Mesenchymal stem cell (in vitro differentiated cells and primary cell): ENCODE measurements at regions not wholly inside any gene's neighbourhood (a gene's known extent, or its start where the extent isn't known, plus 50 kb on each side); places are given as distances from the start of the nearest gene placed in this dataset.

Experiments
- DNase-seq: peaks from one replicate; pipeline ENCODE4 v3.0.0-alpha.2; 2013
- H2AFZ ChIP-seq: one replicate; pipeline ENCODE4 v1.6.1; 2013; ENCODE audit warnings: low read depth, mild to moderate bottlenecking, control low read depth, inconsistent platforms, low read length, moderate library complexity
- H2AK5ac ChIP-seq: 2 replicates; pipeline ENCODE4 v1.6.1; 2013; ENCODE audit warnings: low read length, moderate library complexity, mild to moderate bottlenecking, inconsistent platforms; ENCODE audit not compliant: severe bottlenecking
- H2BK120ac ChIP-seq: one replicate; pipeline ENCODE4 v1.6.1; 2013; ENCODE audit warnings: low read depth, mild to moderate bottlenecking, inconsistent platforms, low read length, moderate library complexity
- H2BK12ac ChIP-seq, 2 experiments: one replicate each; pipeline ENCODE4 v1.6.1; 2013; ENCODE audit warnings: inconsistent platforms in 2 of 2, low read length in 2 of 2, mild to moderate bottlenecking in 2 of 2, moderate library complexity in 2 of 2, control low read depth in 1 of 2
- H2BK15ac ChIP-seq: one replicate; pipeline ENCODE4 v1.6.1; 2013; ENCODE audit warnings: mild to moderate bottlenecking, low read depth, inconsistent platforms; ENCODE audit not compliant: poor library complexity, severe bottlenecking
- H2BK5ac ChIP-seq: 2 replicates; pipeline ENCODE4 v1.6.1; 2013; ENCODE audit warnings: low read depth, mild to moderate bottlenecking, low read length, control low read depth, inconsistent platforms; ENCODE audit not compliant: poor library complexity, severe bottlenecking
- H3K14ac ChIP-seq, 2 experiments: one replicate each; pipeline ENCODE4 v1.6.1; 2013; ENCODE audit warnings: inconsistent platforms in 2 of 2, low read length in 2 of 2, control low read depth in 1 of 2, mild to moderate bottlenecking in 1 of 2, moderate library complexity in 1 of 2
- H3K18ac ChIP-seq, 2 experiments: one replicate each; pipeline ENCODE4 v1.6.1; 2013; ENCODE audit warnings: inconsistent platforms in 2 of 2, low read length in 2 of 2, control low read depth in 1 of 2, low read depth in 1 of 2, mild to moderate bottlenecking in 1 of 2
- H3K23ac ChIP-seq, 2 experiments: one replicate each; pipeline ENCODE4 v1.6.1; 2013; ENCODE audit warnings: inconsistent platforms in 2 of 2, low read length in 2 of 2, mild to moderate bottlenecking in 2 of 2, moderate library complexity in 2 of 2, control low read depth in 1 of 2
- H3K27ac ChIP-seq: 2 replicates; pipeline ENCODE4 v1.5.1; 2013; ENCODE audit warnings: mild to moderate bottlenecking, moderate library complexity, low read length, control low read depth, inconsistent platforms; ENCODE audit not compliant: poor library complexity, severe bottlenecking
- H3K27me3 ChIP-seq, 2 experiments: 2 replicates each; pipeline versions ENCODE4 v1.6.1 to v1.7.0; 2013; ENCODE audit warnings: low read length in 2 of 2, mild to moderate bottlenecking in 2 of 2, moderate library complexity in 2 of 2, control low read depth in 1 of 2, inconsistent platforms in 1 of 2; ENCODE audit not compliant: control insufficient read depth in 1 of 2, insufficient read depth in 1 of 2
- H3K36me3 ChIP-seq, 2 experiments: 2 replicates each; pipeline versions ENCODE4 v1.6.1 to v1.7.0; 2013; ENCODE audit warnings: low read length in 2 of 2, control low read depth in 1 of 2, inconsistent platforms in 1 of 2, low read depth in 1 of 2, mild to moderate bottlenecking in 1 of 2; ENCODE audit not compliant: insufficient read depth in 2 of 2, control insufficient read depth in 1 of 2
- H3K4ac ChIP-seq, 2 experiments: one replicate each; pipeline ENCODE4 v1.6.1; 2013; ENCODE audit warnings: inconsistent platforms in 2 of 2, low read length in 2 of 2, mild to moderate bottlenecking in 2 of 2, moderate library complexity in 2 of 2, control low read depth in 1 of 2, low read depth in 1 of 2
- H3K4me1 ChIP-seq: 2 replicates; pipeline ENCODE4 v1.6.1; 2013; ENCODE audit warnings: low read depth, low read length, control low read depth; ENCODE audit not compliant: control insufficient read depth, insufficient read depth
- H3K4me2 ChIP-seq: 2 replicates; pipeline ENCODE4 v1.6.1; 2013; ENCODE audit warnings: low read length, mild to moderate bottlenecking, inconsistent platforms; ENCODE audit not compliant: poor library complexity, severe bottlenecking
- H3K4me3 ChIP-seq, 2 experiments: 2 replicates each; pipeline versions ENCODE4 v1.5.1 to v1.7.0; 2013; ENCODE audit warnings: low read length in 2 of 2, mild to moderate bottlenecking in 2 of 2, control low read depth in 1 of 2, low read depth in 1 of 2; ENCODE audit not compliant: insufficient read depth in 1 of 2
- H3K79me1 ChIP-seq: replicated peaks from 2 replicates; pipeline ENCODE4 v1.6.1; 2013; ENCODE audit warnings: mild to moderate bottlenecking, control low read depth, low read length, inconsistent platforms; ENCODE audit not compliant: poor library complexity, severe bottlenecking
- H3K9ac ChIP-seq: 2 replicates; pipeline ENCODE4 v1.7.0; 2013; ENCODE audit warnings: mild to moderate bottlenecking, low read length, moderate library complexity
- H3K9me3 ChIP-seq: 2 replicates; pipeline ENCODE4 v1.7.0; 2013; ENCODE audit warnings: mild to moderate bottlenecking, low read length; ENCODE audit not compliant: control insufficient read depth
- H4K8ac ChIP-seq: one replicate; pipeline ENCODE4 v1.6.1; 2013; ENCODE audit warnings: inconsistent platforms, mild to moderate bottlenecking, low read length, moderate library complexity
- H4K91ac ChIP-seq: one replicate; pipeline ENCODE4 v1.6.1; 2013; ENCODE audit warnings: mild to moderate bottlenecking, low read length, inconsistent platforms
- WGBS: methylation state at CpG from one replicate; pipeline ENCODE4 v1.1.7; 2013; ENCODE audit warnings: mixed read lengths; 5-methylcytosine and 5-hydroxymethylcytosine counted together

GRCh38 chr20:56760610-56761009 lies 131.5 kb downstream of the TFAP2C start:
- no peak for DNase-seq

GRCh38 chr20:56761393-56761792 lies 132.3 kb downstream of the TFAP2C start:
- H4K8ac ChIP-seq, result no peak overlapping the region
- no peak overlapping the region for H3K4me3 ChIP-seq
- no peak overlapping the region for H4K91ac ChIP-seq
- WGBS, result 86% methylated on average over 2 of the region's 2 CpGs
- no peak overlapping the region for H3K27ac ChIP-seq
- H2AFZ ChIP-seq, result no peak overlapping the region
- no peak overlapping the region for H3K4ac ChIP-seq
- no peak overlapping the region for H3K23ac ChIP-seq
- H3K14ac ChIP-seq, result no peak overlapping the region
- H3K27me3 ChIP-seq, result peaks cover 0 to 26% of the 10 kb centered on the region in 2 experiments
- no peaks in the 10 kb centered on the region for H3K9me3 ChIP-seq
- DNase-seq, result no peak
- no peak overlapping the region for H2BK12ac ChIP-seq
- H2AK5ac ChIP-seq, result no peak overlapping the region
- H2BK5ac ChIP-seq, result no peak overlapping the region
- no peak overlapping the region for H2BK120ac ChIP-seq
- no peak overlapping the region for H3K18ac ChIP-seq
- no peak overlapping the region for H2BK15ac ChIP-seq
- no peak overlapping the region for H3K9ac ChIP-seq
- H3K4me1 ChIP-seq, result no peaks in the 10 kb centered on the region
- no peaks in the 10 kb centered on the region for H3K36me3 ChIP-seq
- no peak overlapping the region for H3K4me2 ChIP-seq
- H3K79me1 ChIP-seq, result no peaks in the 10 kb centered on the region

More at GRCh38 chr20:56760610-56761009, 131.5 kb downstream of the TFAP2C start:
- WGBS, result 91% methylated on average over 5 of the region's 6 CpGs
- Histone ChIP-seq H2BK5ac (no peak overlapping the region), H3K23ac (no peak overlapping the region), H4K8ac (no peak overlapping the region), H2BK15ac (no peak overlapping the region), H3K4me3 (no peak overlapping the region), H3K4ac (no peak overlapping the region), H3K79me1 (no peaks in the 10 kb centered on the region), H3K14ac (no peak overlapping the region), H3K9ac (no peak overlapping the region), H3K18ac (no peak overlapping the region), H4K91ac (no peak overlapping the region), H3K27me3 (peaks cover 0 to 28% of the 10 kb centered on the region in 2 experiments), H2AK5ac (no peak overlapping the region), H3K9me3 (no peaks in the 10 kb centered on the region), H3K36me3 (no peaks in the 10 kb centered on the region), H2BK120ac (no peak overlapping the region), H3K4me2 (no peak overlapping the region), H2BK12ac (no peak overlapping the region), H2AFZ (no peak overlapping the region), H3K4me1 (no peaks in the 10 kb centered on the region), H3K27ac (no peak overlapping the region)

GRCh38 chr20:56762401-56762800 lies 133.3 kb downstream of the TFAP2C start:
- Histone ChIP-seq H2BK5ac (no peak overlapping the region), H3K4me1 (no peaks in the 10 kb centered on the region), H4K91ac (no peak overlapping the region), H3K27me3 (peaks cover 0 to 25% of the 10 kb centered on the region in 2 experiments), H4K8ac (no peak overlapping the region), H2BK120ac (no peak overlapping the region), H3K27ac (no peak overlapping the region), H3K4me2 (no peak overlapping the region), H3K79me1 (no peaks in the 10 kb centered on the region), H3K23ac (no peak overlapping the region), H2BK15ac (no peak overlapping the region), H3K4me3 (no peak overlapping the region), H3K9me3 (no peaks in the 10 kb centered on the region), H2BK12ac (no peak overlapping the region), H2AFZ (no peak overlapping the region), H3K4ac (no peak overlapping the region), H3K36me3 (no peaks in the 10 kb centered on the region), H2AK5ac (no peak overlapping the region), H3K9ac (no peak overlapping the region), H3K14ac (no peak overlapping the region), H3K18ac (no peak overlapping the region)
- DNase-seq, result no peak
- 92% methylated on average over 4 of the region's 4 CpGs for WGBS

DNA sequence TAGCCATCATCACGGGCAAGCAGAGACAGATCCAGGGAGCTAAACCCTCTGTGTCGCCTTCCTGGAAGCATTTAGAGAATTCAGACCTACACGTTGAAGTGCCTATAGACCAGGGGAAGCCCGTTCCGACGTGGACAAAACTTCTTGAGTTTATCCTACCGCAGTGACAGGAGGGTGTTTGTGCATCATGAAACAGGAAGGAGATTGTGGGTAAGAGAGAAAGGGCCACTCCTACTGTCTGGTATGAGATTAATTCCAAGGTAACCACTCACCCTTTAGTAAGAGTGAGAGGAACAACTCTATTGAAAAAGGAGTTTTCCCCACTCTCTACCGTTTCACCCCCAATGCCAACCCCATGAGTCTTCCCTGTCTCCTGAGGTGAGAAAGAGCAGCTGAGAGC lies 133.7 kb downstream of the TFAP2C start:
- no peak overlapping the region for H3K4me2 ChIP-seq
- no peak overlapping the region for H3K27ac ChIP-seq
- WGBS, result 94% methylated on average over 7 of the region's 8 CpGs

More for the DNA sequence above, 133.7 kb downstream of the TFAP2C start:
- Histone ChIP-seq H2AK5ac (no peak overlapping the region), H3K23ac (no peak overlapping the region), H3K4me1 (no peaks in the 10 kb centered on the region), H3K27me3 (peaks cover 0 to 22% of the 10 kb centered on the region in 2 experiments), H3K9ac (no peak overlapping the region), H3K36me3 (no peaks in the 10 kb centered on the region), H3K4me3 (no peak overlapping the region), H4K91ac (no peak overlapping the region), H3K14ac (no peak overlapping the region), H4K8ac (no peak overlapping the region), H2BK120ac (no peak overlapping the region), H3K18ac (no peak overlapping the region), H3K9me3 (no peaks in the 10 kb centered on the region), H2BK15ac (no peak overlapping the region), H2AFZ (no peak overlapping the region), H2BK12ac (no peak overlapping the region), H2BK5ac (no peak overlapping the region), H3K79me1 (no peaks in the 10 kb centered on the region), H3K4ac (no peak overlapping the region)
- no peak for DNase-seq
